IMR-90 (cell line): ENCODE measurements at regions not wholly inside any gene's neighbourhood (a gene's known extent, or its start where the extent isn't known, plus 50 kb on each side); places are given as distances from the start of the nearest gene placed in this dataset.

ENCODE experiments used
- ATAC-seq: fragments of 200-7000 bp; cut with Tn5 transposase; 2 replicates; pipeline ENCODE4 v1.9.1; 2020; ENCODE audit warnings: low read depth, mild to moderate bottlenecking, moderate library complexity
- BruUV-seq: library from RNA; stranded (reverse); fragments of 400-500 nt; replicated peaks from 2 replicates; lab custom pipeline; 2021; lab: Mats Ljungman, UMichigan
- CTCF ChIA-PET: fragments of 300-600 bp; formaldehyde crosslinking; extraction: SDS; loops from one replicate; lab custom pipeline; 2021; ENCODE audit warnings: antibody characterized with exemption; lab: Yijun Ruan, JAX
- POLR2A ChIA-PET: fragments of 300-600 bp; sonication (Branson Sonifier 250); formaldehyde crosslinking; loops from one replicate; lab custom pipeline; 2022; ENCODE audit warnings: antibody characterized with exemption; ENCODE audit not compliant: unreplicated experiment; lab: Charles Lee
- DNase-seq: peaks from one replicate; pipeline ENCODE4 v3.0.0; 2013
- H2AFZ ChIP-seq: replicated peaks from 2 replicates; pipeline ENCODE3; 2013; ENCODE audit warnings: low read length, mild to moderate bottlenecking; ENCODE audit not compliant: poor library complexity
- H2AK5ac ChIP-seq: 2 replicates; pipeline ENCODE4 v1.6.1; 2013; ENCODE audit warnings: low read depth, low read length, inconsistent platforms
- H2AK9ac ChIP-seq: replicated peaks from 2 replicates; pipeline ENCODE3; 2013; ENCODE audit warnings: mild to moderate bottlenecking, low read depth, low read length, moderate library complexity; ENCODE audit not compliant: poor library complexity
- H2BK120ac ChIP-seq: 2 replicates; pipeline ENCODE4 v1.6.1; 2013; ENCODE audit warnings: low read depth, low read length, inconsistent platforms
- H2BK15ac ChIP-seq: 3 replicates; pipeline ENCODE4 v1.6.1; 2013; ENCODE audit warnings: low read depth, low read length, inconsistent platforms
- H2BK20ac ChIP-seq: 2 replicates; pipeline ENCODE4 v1.6.1; 2013; ENCODE audit warnings: low read depth, mild to moderate bottlenecking, inconsistent platforms, low read length, moderate library complexity
- H2BK5ac ChIP-seq: 2 replicates; pipeline ENCODE4 v1.6.1; 2013; ENCODE audit warnings: mild to moderate bottlenecking, low read depth, low read length, inconsistent platforms; ENCODE audit not compliant: poor library complexity, severe bottlenecking
- H3K14ac ChIP-seq: replicated peaks from 2 replicates; pipeline ENCODE4 v1.6.1; 2013; ENCODE audit warnings: low read depth, low read length, inconsistent platforms
- H3K18ac ChIP-seq: 2 replicates; pipeline ENCODE4 v1.6.1; 2013; ENCODE audit warnings: low read depth, low read length, control low read depth
- H3K23ac ChIP-seq: 2 replicates; pipeline ENCODE4 v1.6.1; 2013; ENCODE audit warnings: low read depth, low read length, inconsistent platforms
- H3K27ac ChIP-seq: 2 replicates; pipeline ENCODE4 v1.5.1; 2013; ENCODE audit warnings: mild to moderate bottlenecking, control low read depth, low read length; ENCODE audit not compliant: insufficient read depth
- H3K27me3 ChIP-seq: 2 replicates; pipeline ENCODE4 v1.6.1; 2013; ENCODE audit warnings: low read length; ENCODE audit not compliant: control insufficient read depth, insufficient read depth
- H3K36me3 ChIP-seq: 2 replicates; pipeline ENCODE4 v1.6.1; 2013; ENCODE audit warnings: low read length, mixed read lengths; ENCODE audit not compliant: control insufficient read depth, insufficient read depth
- H3K4ac ChIP-seq: 2 replicates; pipeline ENCODE4 v1.6.1; 2013; ENCODE audit warnings: low read depth, low read length, inconsistent platforms
- H3K4me1 ChIP-seq: 2 replicates; pipeline ENCODE4 v1.6.1; 2013; ENCODE audit warnings: low read length, mixed read lengths; ENCODE audit not compliant: control insufficient read depth, insufficient read depth
- H3K4me2 ChIP-seq: 2 replicates; pipeline ENCODE4 v1.6.1; 2013; ENCODE audit warnings: low read depth, mild to moderate bottlenecking, control low read depth, low read length, moderate library complexity
- H3K4me3 ChIP-seq: 2 replicates; pipeline ENCODE4 v1.5.1; 2013; ENCODE audit warnings: low read depth, mild to moderate bottlenecking, control low read depth, low read length, moderate library complexity; ENCODE audit not compliant: insufficient read depth
- H3K56ac ChIP-seq: 2 replicates; pipeline ENCODE4 v1.6.1; 2013; ENCODE audit warnings: low read length, inconsistent platforms; ENCODE audit not compliant: insufficient read depth; ENCODE audit errors: extremely low read depth
- H3K79me1 ChIP-seq, 2 experiments: 2 replicates each; pipeline ENCODE4 v1.6.1; 2013; ENCODE audit warnings: low read length in 2 of 2, inconsistent platforms in 1 of 2, low read depth in 1 of 2
- H3K9ac ChIP-seq: 2 replicates; pipeline ENCODE4 v1.6.1; 2013; ENCODE audit warnings: low read depth, low read length, control low read depth
- H3K9me1 ChIP-seq: 2 replicates; pipeline ENCODE4 v1.6.1; 2013; ENCODE audit warnings: low read length, inconsistent platforms; ENCODE audit not compliant: insufficient read depth
- H3K9me3 ChIP-seq: 2 replicates; pipeline ENCODE4 v1.6.1; 2013; ENCODE audit warnings: low read length; ENCODE audit not compliant: control insufficient read depth, insufficient read depth
- H4K20me1 ChIP-seq: 2 replicates; pipeline ENCODE4 v1.6.1; 2013; ENCODE audit warnings: low read length, inconsistent platforms; ENCODE audit not compliant: insufficient read depth
- H4K5ac ChIP-seq: 2 replicates; pipeline ENCODE4 v1.6.1; 2013; ENCODE audit warnings: mild to moderate bottlenecking, low read depth, low read length, control low read depth
- H4K8ac ChIP-seq, 2 experiments: 2 replicates each; pipeline ENCODE4 v1.6.1; 2013; ENCODE audit warnings: low read depth in 2 of 2, low read length in 2 of 2, control low read depth in 1 of 2, inconsistent platforms in 1 of 2
- H4K91ac ChIP-seq: 2 replicates; pipeline ENCODE4 v1.6.1; 2013; ENCODE audit warnings: low read depth, low read length, inconsistent platforms; ENCODE audit not compliant: insufficient read depth
- BHLHE40 ChIP-seq: fragments of 150-350 bp; IDR thresholded peaks from 2 replicates; pipeline ENCODE4 v1.6.1; 2016; ENCODE audit warnings: mild to moderate bottlenecking, low read depth, low read length
- CEBPB ChIP-seq: IDR thresholded peaks from 2 replicates; pipeline ENCODE4 v1.6.1; 2012; ENCODE audit warnings: low read depth, low read length, improper control_type of control experiment
- CHD1 ChIP-seq: IDR thresholded peaks from 2 replicates; pipeline ENCODE4 v1.6.1; 2012; ENCODE audit warnings: low read depth, low read length, improper control_type of control experiment
- FOS ChIP-seq: fragments of 150-350 bp; IDR thresholded peaks from 2 replicates; pipeline ENCODE4 v1.6.1; 2016; ENCODE audit warnings: low read depth, low read length
- MAFK ChIP-seq: IDR thresholded peaks from 2 replicates; pipeline ENCODE4 v1.6.1; 2012; ENCODE audit warnings: low read depth, low read length, improper control_type of control experiment
- MAZ ChIP-seq: IDR thresholded peaks from 2 replicates; pipeline ENCODE4 v1.6.1; 2012; ENCODE audit warnings: low read depth, mild to moderate bottlenecking, low read length, improper control_type of control experiment, moderate library complexity, borderline replicate concordance
- MXI1 ChIP-seq: IDR thresholded peaks from 2 replicates; pipeline ENCODE4 v1.6.1; 2012; ENCODE audit warnings: low read depth, mild to moderate bottlenecking, low read length, moderate library complexity, borderline replicate concordance
- NFE2L2 ChIP-seq: fragments of 150-350 bp; IDR thresholded peaks from 2 replicates; pipeline ENCODE4 v1.6.1; 2016; ENCODE audit warnings: low read depth, mild to moderate bottlenecking, low read length
- POLR2A ChIP-seq: IDR thresholded peaks from 2 replicates; pipeline ENCODE4 v1.6.1; 2012; ENCODE audit warnings: mild to moderate bottlenecking, low read depth, low read length
- RAD21 ChIP-seq: IDR thresholded peaks from 2 replicates; pipeline ENCODE4 v1.6.1; 2012; ENCODE audit warnings: low read length, improper control_type of control experiment
- RCOR1 ChIP-seq: IDR thresholded peaks from 2 replicates; pipeline ENCODE4 v1.6.1; 2012; ENCODE audit warnings: mild to moderate bottlenecking, low read length, improper control_type of control experiment; ENCODE audit not compliant: insufficient replicate concordance
- RFX5 ChIP-seq: IDR thresholded peaks from 2 replicates; pipeline ENCODE4 v1.8.0; 2012; ENCODE audit warnings: low read depth, mild to moderate bottlenecking, low read length, moderate library complexity
- SMC3 ChIP-seq: fragments of 150-350 bp; IDR thresholded peaks from 2 replicates; pipeline ENCODE4 v1.6.1; 2016; ENCODE audit warnings: low read depth, mild to moderate bottlenecking, antibody characterized with exemption, low read length, moderate library complexity
- WGBS, 2 experiments: methylation state at CpG; one replicate each; pipeline versions ENCODE4 v1.1.5 to v1.1.7; 2013; ENCODE audit warnings: missing lambda C conversion rate in 2 of 2; ENCODE audit not compliant: insufficient read length in 1 of 2; ENCODE audit errors: extremely low coverage in 2 of 2; 5-methylcytosine and 5-hydroxymethylcytosine counted together
- dilution Hi-C: fragments of 300-500 bp; cut with HindIII; formaldehyde crosslinking; loops from one replicate; pipeline ENCODE4 v1.14.3; 2018; ENCODE audit warnings: low sequenced_read_pairs; ENCODE audit not compliant: unreplicated experiment
- in situ Hi-C: fragments of 300-500 bp; cut with MboI; formaldehyde crosslinking; loops from 3 replicates; pipeline ENCODE4 v1.14.3; 2019; ENCODE audit warnings: low sequenced_read_pairs, inconsistent platforms, mixed read lengths
- intact Hi-C: fragments of 100-400 bp; cut with micrococcal nuclease; formaldehyde crosslinking; loops from 2 replicates; pipeline ENCODE4 v1.10.0; 2022
- TF ChIP-seq, protein P1 (sequence below): conservative IDR thresholded peaks from 2 replicates; pipeline ENCODE4 v1.5.1; 2012; ENCODE audit warnings: mild to moderate bottlenecking, low read depth, low read length, improper control_type of control experiment
- TF ChIP-seq, protein P2 (sequence below): fragments of 150-350 bp; IDR thresholded peaks from 2 replicates; pipeline ENCODE4 v1.6.1; 2017; ENCODE audit warnings: mild to moderate bottlenecking, antibody characterized with exemption, low read length, low read depth

DNA sequence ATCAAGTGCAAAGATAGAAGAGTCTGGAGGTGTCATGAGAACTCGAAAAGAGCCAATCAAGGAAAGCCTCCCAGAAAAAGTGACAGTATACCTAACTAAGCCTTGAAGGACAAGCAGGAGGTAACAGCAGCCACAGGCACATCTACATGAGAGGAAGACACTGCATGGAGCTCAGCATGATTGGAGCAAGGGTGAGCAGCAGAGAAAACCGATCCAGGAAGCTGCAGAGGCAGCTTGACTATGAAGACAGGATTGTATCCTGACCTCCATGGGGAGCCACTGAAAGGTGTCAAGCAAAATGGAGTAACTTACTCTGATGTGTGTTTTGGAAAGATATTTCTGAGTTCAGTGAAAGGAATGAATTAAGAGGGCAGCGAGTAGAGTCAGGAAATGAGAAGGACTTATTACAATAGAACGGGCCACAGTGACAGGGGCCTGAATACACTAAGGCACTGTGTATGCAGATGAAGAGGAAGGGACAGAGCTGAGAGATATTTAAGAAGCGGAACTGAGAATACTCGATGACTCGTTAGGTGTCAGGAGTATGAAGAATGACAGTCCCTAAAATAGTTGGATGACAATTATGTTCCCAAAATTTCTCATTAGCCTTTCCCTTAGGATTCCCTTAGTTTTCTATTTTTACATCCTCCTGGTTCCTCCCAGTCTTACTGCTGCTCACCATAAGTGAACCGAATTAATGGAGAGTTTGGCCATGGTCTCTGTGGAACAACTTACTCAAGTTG is 139.3 kb upstream of the NFIA start:
- H3K36me3 ChIP-seq: no peaks in the 10 kb centered on the region
- ChIA-PET POLR2A (no interaction called here), CTCF (no interaction called here)
- H3K27me3 ChIP-seq: no peaks in the 10 kb centered on the region
- no peaks in the 10 kb centered on the region for H3K79me1 ChIP-seq
- BruUV-seq: no TSS peak
- TF ChIP-seq, protein P1, sequence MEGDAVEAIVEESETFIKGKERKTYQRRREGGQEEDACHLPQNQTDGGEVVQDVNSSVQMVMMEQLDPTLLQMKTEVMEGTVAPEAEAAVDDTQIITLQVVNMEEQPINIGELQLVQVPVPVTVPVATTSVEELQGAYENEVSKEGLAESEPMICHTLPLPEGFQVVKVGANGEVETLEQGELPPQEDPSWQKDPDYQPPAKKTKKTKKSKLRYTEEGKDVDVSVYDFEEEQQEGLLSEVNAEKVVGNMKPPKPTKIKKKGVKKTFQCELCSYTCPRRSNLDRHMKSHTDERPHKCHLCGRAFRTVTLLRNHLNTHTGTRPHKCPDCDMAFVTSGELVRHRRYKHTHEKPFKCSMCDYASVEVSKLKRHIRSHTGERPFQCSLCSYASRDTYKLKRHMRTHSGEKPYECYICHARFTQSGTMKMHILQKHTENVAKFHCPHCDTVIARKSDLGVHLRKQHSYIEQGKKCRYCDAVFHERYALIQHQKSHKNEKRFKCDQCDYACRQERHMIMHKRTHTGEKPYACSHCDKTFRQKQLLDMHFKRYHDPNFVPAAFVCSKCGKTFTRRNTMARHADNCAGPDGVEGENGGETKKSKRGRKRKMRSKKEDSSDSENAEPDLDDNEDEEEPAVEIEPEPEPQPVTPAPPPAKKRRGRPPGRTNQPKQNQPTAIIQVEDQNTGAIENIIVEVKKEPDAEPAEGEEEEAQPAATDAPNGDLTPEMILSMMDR: no peak
- no peak for TF ChIP-seq MAFK
- TF ChIP-seq RAD21: no peak
- no peak for TF ChIP-seq BHLHE40
- TF ChIP-seq MAZ: no peak
- no peak for TF ChIP-seq CHD1
- TF ChIP-seq MXI1: no peak
- no peak for TF ChIP-seq RCOR1
- no peak for TF ChIP-seq SMC3
- no peak for TF ChIP-seq RFX5
- TF ChIP-seq POLR2A: no peak
- TF ChIP-seq, protein P2, sequence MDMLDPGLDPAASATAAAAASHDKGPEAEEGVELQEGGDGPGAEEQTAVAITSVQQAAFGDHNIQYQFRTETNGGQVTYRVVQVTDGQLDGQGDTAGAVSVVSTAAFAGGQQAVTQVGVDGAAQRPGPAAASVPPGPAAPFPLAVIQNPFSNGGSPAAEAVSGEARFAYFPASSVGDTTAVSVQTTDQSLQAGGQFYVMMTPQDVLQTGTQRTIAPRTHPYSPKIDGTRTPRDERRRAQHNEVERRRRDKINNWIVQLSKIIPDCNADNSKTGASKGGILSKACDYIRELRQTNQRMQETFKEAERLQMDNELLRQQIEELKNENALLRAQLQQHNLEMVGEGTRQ: no peak
- no peak for TF ChIP-seq NFE2L2
- no peak for TF ChIP-seq CEBPB
- no peak for TF ChIP-seq FOS
- DNase-seq: no peak
- H3K56ac ChIP-seq: no peak overlapping the region
- H3K23ac ChIP-seq: no peak overlapping the region
- H4K5ac ChIP-seq: no peak overlapping the region
- H2AK9ac ChIP-seq: no peak overlapping the region
- no peak overlapping the region for H3K4ac ChIP-seq
- H3K27ac ChIP-seq: no peak overlapping the region
- H3K9me1 ChIP-seq: no peaks in the 10 kb centered on the region
- no CpG with 5 or more reads among the region's 8 CpGs for WGBS, 2 experiments
- no peak overlapping the region for H2BK5ac ChIP-seq
- no peak overlapping the region for H3K4me3 ChIP-seq
- in situ Hi-C loops (no loop called here), intact Hi-C loops (no loop called here), dilution Hi-C loops (no loop called here)
- H4K20me1 ChIP-seq: no peaks in the 10 kb centered on the region
- H3K4me1 ChIP-seq: no peaks in the 10 kb centered on the region
- no peak overlapping the region for H4K91ac ChIP-seq
- H3K9me3 ChIP-seq: no peaks in the 10 kb centered on the region
- H4K8ac ChIP-seq: no peak overlapping the region
- H2AFZ ChIP-seq: no peak overlapping the region
- no peak overlapping the region for H2AK5ac ChIP-seq
- no peak for ATAC-seq
- H3K18ac ChIP-seq: no peak overlapping the region
- no peak overlapping the region for H2BK120ac ChIP-seq
- H2BK20ac ChIP-seq: no peak overlapping the region
- H3K14ac ChIP-seq: no peak overlapping the region
- H3K4me2 ChIP-seq: no peak overlapping the region
- no peak overlapping the region for H2BK15ac ChIP-seq
- H3K9ac ChIP-seq: no peak overlapping the region
